ENCODE measurements at regions not wholly inside any gene's neighbourhood (a gene's known extent, or its start where the extent isn't known, plus 50 kb on each side); places are given as distances from the start of the nearest gene placed in this dataset.

DNA sequence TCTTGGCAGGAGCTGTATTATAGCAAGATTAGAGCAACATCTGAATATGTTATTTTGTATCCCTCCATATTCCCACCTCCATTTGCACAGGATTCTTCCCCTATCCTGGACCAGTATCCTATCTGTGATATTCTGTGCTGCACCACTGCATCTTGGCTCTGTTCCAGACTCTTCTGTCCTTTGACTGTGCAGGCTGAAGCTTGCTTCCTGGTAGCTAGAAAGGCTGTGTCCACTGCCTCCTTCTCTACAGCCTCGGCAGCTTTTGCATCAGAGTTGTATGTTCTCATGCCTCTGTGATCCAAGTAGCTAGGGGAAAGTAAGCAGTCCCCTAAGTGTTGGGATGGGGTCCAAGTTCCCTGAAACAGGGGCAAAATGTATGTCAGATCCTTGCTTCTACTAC lies 104.1 kb downstream of the GAS1 start:
- TF ChIP-seq, protein P1, sequence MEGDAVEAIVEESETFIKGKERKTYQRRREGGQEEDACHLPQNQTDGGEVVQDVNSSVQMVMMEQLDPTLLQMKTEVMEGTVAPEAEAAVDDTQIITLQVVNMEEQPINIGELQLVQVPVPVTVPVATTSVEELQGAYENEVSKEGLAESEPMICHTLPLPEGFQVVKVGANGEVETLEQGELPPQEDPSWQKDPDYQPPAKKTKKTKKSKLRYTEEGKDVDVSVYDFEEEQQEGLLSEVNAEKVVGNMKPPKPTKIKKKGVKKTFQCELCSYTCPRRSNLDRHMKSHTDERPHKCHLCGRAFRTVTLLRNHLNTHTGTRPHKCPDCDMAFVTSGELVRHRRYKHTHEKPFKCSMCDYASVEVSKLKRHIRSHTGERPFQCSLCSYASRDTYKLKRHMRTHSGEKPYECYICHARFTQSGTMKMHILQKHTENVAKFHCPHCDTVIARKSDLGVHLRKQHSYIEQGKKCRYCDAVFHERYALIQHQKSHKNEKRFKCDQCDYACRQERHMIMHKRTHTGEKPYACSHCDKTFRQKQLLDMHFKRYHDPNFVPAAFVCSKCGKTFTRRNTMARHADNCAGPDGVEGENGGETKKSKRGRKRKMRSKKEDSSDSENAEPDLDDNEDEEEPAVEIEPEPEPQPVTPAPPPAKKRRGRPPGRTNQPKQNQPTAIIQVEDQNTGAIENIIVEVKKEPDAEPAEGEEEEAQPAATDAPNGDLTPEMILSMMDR (IDR thresholded peaks at IDR 0.05): no peak
- TF ChIP-seq POLR2A (IDR thresholded peaks at IDR 0.05): no peak
